AG09319 (cell line): ENCODE measurements at regions not wholly inside any gene's neighbourhood (a gene's known extent, or its start where the extent isn't known, plus 50 kb on each side); places are given as distances from the start of the nearest gene placed in this dataset.

Source experiments
- DNase-seq: peaks from one replicate; pipeline ENCODE4 v3.0.0-alpha.2; 2010; ENCODE audit warnings: low read depth; ENCODE audit errors: extremely low read depth
- TF ChIP-seq, protein P1 (sequence below): IDR thresholded peaks from 2 replicates; pipeline ENCODE4 v1.5.1; 2011; ENCODE audit warnings: low read depth, mild to moderate bottlenecking, inconsistent platforms, low read length, moderate library complexity

DNA sequence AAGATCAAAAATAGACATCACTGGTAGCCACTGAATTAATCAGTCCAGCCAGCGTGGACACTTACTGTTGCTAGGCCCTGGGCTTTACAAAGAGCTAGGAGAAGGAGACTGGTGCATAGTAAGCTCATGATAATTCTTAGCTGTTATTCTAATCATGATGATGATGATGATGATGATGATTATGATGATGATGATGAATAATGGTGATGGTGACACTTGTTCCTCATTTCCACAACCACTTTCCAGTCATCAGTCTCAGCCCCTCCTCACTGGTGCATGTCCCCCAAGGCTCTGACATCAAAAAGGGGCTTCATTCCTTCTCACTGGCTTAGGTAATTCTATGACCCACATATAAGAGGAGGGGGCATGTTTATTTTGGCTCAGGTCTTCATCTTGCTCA, 701.0 kb downstream of the PTPRU start:
- DNase-seq: no peak
- TF ChIP-seq, protein P1, sequence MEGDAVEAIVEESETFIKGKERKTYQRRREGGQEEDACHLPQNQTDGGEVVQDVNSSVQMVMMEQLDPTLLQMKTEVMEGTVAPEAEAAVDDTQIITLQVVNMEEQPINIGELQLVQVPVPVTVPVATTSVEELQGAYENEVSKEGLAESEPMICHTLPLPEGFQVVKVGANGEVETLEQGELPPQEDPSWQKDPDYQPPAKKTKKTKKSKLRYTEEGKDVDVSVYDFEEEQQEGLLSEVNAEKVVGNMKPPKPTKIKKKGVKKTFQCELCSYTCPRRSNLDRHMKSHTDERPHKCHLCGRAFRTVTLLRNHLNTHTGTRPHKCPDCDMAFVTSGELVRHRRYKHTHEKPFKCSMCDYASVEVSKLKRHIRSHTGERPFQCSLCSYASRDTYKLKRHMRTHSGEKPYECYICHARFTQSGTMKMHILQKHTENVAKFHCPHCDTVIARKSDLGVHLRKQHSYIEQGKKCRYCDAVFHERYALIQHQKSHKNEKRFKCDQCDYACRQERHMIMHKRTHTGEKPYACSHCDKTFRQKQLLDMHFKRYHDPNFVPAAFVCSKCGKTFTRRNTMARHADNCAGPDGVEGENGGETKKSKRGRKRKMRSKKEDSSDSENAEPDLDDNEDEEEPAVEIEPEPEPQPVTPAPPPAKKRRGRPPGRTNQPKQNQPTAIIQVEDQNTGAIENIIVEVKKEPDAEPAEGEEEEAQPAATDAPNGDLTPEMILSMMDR: no peak

DNA sequence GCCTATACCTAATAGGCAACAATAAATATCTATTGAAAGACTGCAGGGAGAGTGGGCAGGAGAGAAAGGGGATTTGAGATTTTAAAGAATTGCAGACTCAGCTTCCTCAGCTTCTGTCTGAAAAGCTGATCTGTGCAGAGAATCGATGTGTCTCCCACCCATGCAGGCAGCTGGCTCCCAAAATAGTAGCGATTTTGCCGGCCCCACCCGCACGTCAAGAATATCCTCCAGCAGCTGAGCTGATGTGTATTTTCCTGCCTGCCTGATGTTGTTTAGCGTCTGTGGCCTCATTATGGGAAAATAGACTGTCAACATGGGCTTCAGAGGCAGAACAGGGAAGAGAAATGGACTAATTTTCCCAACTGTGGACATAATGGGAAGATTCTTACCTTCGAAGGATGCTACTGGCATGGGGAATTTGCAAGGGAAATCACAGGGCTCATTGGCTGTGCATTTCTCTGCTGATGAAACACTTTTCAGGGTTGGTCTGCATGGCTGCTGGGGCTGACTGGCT, 699.8 kb downstream of the PTPRU start:
- DNase-seq: no peak
- TF ChIP-seq, protein P1: no peak

DNA sequence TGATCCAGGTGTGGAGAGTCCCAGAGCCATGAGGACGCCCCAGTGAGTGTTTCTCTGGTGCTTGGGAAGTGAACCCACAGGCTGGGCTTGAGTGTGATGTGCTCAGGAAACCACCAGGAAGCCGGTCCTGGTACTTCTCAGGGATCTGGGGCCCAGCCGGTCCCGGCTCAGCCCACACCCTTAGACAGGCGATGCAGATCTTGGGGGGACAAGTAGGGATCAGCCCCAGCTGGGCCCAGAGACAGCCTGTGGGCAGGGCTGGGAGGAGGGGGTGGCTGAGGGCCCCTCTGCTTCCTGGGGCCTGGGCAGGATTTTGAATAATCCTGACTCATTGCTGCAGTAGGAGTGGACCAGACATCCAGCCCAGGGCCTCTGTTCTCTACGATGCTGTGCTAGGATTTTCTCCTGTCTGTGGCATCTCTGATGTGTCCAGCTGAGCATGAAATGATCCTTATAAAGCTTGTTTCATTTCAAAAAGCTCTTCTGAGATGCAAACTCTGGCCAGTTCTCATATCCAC, 698.0 kb downstream of the PTPRU start:
- no peak for DNase-seq
- TF ChIP-seq, protein P1: no peak

DNA sequence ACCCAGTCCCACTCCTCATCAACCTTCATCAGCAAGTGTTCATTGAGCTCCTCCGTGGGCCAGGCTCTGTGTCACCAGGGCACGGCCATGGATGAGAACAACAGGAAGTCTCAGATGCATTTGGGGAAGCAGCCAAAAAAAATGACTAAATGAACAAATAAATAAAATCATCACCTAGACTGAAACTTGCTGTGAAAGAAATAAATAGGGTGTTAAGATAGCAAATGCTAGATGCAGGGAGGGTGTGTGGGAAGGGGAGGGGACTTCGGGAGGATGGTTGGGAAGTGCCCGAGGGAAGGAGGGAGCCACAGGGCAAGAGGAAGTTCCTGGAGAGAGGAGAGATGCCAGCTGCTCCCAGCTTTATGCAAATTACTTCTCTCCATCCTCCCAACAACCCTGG, 696.7 kb downstream of the PTPRU start:
- TF ChIP-seq, protein P1: no peak
- DNase-seq: no peak

DNA sequence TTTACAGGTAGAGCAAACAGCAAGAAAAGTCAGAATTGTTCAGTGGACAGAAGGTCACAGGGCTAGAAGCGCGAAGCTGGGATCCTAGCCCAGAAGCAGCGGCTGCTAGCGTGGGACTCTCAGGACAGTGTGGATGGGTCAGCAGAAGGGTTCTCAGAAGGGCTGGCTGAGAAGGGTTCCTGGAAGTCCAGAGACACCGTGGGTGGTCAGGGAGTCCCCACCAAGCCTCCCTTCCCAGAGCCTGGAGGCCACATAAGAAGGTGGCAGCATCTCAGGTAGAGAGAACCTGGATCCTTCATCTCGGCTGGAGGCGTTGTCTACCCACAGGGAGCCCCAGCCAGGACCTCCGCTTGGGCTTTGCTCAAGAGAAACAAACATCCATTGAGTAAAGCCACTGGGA, 696.3 kb downstream of the PTPRU start:
- no peak for DNase-seq
- TF ChIP-seq, protein P1: no peak

DNA sequence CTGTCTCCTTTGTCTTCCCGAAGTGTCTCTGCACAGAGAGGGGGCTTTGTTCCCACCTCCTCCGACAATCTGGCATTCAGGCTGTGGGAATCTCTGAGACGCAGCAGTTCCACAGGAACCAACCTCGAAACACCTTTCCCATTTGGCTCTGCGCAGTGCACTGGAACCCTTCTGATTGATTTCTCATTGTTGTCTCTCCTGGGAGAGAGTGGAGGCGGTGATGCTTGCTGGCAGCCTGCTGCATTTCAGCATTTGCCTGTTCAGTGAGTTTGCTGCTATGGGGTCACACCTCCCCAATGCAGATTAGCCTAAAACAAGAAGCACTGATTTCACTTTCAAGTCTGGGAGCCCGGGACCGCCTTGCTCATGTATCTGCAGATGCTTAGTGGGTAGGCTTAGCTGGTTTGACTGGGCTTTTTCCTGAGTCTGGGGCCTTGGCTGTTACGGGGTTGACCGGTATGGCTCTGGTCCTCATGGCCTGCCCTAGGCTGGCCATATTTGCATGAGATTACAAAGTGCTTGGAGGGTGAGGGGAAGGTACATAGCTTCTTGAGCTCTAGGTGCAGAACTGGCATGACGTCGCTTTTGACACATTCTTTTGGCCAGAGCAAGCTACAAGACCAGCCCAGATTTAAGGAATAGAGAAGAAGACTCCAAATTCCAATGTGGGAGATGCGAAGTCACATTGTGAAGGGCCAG, 695.3 kb downstream of the PTPRU start:
- TF ChIP-seq, protein P1: no peak
- DNase-seq: no peak

DNA sequence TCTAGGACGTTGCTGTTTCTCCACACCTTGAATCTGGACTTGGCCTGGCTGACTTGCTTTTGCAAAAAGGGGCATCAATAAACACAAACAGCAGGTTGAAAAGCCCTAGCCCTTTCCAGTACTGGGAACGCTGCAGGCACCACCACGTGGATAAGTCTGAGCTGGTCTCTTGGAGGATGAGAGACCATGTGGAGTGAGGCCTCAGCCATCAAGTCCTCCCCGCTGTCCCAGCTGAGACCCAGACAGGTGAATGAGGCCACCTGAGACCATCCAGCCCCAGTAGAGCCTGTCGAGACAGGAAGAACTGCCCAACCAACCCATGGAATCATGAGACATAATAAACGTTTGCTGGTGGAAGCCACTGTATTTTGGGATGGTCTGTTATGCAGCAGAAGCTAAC, 688.7 kb downstream of the PTPRU start:
- TF ChIP-seq, protein P1: no peak
- no peak for DNase-seq
